Erythroblast (primary cell): ENCODE measurements at regions not wholly inside any gene's neighbourhood (a gene's known extent, or its start where the extent isn't known, plus 50 kb on each side); places are given as distances from the start of the nearest gene placed in this dataset.
"Not testable (repeated sequence)": the region's sequence is repeated elsewhere in the genome, so short reads cannot be mapped to it uniquely, and the experiment has no call there.

ENCODE experiments used
- DNase-seq, 2 experiments: peaks; one replicate each; lab custom pipeline; 2025; lab: John Stamatoyannopoulos, UW
- GATA1 ChIP-seq: IDR thresholded peaks from 2 replicates; pipeline ENCODE4 v1.6.1; 2011; ENCODE audit warnings: low read depth, mild to moderate bottlenecking, control low read depth, low read length, moderate library complexity
- POLR2A ChIP-seq: IDR thresholded peaks from 2 replicates; pipeline ENCODE4 v1.6.1; 2011; ENCODE audit warnings: mild to moderate bottlenecking, low read length

DNA sequence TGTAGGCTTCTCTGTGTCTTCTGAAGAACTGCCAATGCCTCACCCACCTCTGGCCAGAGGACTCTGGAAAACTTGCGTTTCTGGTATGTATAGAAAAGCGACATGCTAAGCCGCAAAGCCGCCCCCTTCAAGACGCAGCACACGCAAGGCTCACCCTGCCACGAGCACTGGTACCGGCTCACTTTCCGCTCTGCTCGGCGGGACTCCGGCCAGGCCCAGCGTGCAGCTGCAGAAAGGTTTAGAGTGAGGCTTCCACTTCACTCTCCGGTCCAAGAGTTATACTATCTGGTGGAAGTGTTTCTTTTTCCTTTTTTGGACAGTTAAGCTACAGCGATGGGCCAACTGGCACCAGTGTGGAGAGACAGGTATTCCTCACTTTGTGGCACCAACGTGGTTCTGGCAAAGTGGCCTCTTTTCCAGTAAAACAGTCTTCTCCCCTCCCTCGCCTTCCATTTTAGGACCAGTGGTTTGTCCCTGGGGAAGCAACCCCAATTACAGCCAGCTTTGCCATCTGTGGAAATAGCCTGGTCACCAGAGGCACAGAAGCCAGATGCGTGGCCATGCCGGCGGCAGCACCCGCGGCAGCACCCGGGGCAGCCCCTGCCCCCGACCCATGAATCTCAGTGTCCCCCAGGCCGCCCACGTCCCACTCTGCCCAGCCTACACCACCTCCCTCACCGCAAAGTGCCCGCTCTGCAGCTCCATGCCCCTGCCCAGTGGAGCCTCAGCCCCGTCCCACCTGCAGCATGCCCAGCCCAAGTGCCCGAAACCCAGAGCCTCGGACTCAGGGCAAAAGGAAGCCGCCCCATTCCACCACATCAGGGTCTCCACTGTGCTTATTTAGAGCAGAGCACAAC is 91.6 kb upstream of the CTDP1 start:
- no peak for DNase-seq
- TF ChIP-seq GATA1 (no peak), POLR2A (no peak)

DNA sequence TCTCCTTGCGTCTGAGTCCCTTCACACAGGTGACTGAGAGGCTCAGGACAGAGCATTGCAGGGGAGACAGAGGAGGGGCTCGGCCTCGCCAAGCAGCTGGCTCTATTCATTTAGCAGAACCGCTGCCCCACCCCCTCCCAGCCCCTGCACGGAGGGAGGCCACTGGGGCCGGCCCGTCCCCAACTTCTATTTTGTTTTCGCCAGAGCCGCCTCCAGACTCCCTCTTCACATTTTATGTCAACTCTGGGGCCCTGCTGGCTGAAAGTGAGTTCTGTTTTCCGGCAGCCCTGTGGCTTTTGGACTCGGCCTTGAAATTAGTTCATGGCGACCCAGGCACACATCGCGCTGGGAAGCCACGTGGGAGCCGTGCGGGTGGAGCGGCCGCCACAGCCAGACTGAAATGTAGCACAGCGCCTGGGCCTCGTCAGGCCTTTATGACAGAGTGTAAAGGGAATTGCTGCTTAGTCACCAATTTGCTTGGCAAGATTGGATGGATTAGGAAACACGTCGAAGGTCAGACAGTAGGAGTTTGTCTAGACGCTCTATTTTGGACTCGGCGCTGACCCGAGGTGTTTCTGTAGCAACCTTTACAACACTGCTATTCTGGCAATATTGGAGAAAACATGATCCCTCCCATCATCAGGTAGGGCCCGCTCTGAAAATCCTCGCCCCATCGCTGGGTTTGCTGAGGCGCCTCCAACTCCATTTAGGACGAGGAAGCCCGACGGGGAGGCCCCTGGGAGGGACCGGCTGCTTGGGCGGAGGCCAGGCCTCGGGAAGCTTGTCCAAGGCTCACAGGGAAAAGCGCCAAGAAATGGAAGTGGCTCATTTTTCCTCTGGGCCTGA is 90.7 kb upstream of the CTDP1 start:
- TF ChIP-seq GATA1 (no peak), POLR2A (no peak)
- no peak for DNase-seq

DNA sequence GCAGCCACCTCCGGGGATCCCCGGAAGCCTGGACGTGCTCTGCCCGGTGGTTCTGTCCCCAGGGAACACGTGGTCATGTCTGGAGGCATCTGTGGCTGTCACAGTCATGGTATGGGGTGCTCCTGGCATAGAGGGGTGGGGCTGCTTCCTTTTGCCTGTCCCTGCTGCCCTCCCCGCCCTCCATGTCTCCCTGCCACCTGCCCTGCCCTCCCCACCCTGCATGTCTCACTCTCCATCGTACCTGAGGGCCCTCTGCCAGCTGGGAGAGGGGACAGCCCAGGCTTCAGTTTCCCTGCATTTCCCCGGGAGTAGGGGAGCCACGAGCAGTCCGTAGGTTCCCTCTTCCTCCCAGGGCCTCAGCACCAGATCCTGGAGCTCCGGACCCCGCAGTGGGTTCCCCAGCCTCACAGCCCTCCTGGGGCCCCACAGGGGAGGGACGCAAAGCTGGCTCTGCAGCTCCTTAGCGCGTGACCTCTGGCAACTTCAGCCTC is 90.0 kb upstream of the CTDP1 start:
- TF ChIP-seq GATA1: no peak
- TF ChIP-seq POLR2A: no peak
- no peak for DNase-seq

DNA sequence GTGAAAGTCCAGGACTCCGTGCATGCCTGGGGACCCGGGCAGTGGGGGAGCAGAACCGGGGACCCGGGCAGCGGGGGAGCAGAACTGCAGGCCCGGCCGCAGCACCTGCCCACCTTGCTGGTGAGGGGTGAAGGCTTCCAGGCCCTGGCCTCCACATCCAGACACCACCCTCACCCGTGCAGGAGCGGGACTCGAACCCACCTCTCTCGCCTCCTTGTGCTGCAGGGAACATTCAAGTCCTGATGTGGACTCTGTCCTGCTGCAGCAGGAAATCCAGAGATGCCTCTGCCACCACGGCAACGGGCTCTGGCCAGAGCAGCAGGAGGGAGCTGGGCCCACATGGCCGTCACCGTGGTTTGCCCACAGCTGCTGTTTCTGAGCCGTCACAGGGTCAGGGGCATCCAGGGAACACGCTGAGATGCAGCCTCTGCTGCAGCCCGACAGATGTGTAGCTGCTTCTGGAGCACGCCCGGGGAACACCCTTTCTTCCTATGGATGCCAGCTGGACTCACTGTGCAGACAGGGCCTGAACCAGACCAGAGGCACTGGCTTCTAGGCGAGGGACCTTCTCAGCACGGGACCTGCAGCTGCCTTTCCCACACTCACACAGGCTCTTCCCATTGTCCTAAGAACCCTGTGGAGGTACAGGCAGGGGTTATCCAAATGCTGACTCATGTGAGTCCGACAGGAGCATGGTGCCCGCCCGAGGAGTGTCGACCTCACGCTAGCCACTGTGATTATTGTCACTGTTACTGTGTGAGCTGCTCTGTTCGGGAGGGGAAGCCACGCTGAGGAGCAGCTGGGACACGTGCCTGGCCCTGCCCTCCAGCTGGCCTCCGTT is 89.2 kb upstream of the CTDP1 start:
- DNase-seq: no peak

DNA sequence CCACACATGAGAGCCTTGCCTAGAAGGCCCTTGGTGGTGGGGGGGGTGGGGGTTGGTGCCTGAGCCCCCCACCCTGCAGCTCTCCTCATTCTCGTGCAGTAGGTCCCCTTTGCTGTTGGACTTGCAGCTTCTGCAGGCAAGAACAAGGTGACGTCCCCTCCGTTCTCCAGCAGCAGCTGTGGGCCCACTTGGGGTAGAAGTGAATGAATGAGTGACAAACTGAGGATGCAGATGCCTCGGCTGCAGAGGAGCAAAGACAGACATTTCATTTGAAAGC is 88.6 kb upstream of the CTDP1 start:
- no peak for TF ChIP-seq POLR2A
- no peak for TF ChIP-seq GATA1

More for the DNA sequence above, 89.2 kb upstream of the CTDP1 start:
- TF ChIP-seq GATA1 (no peak), POLR2A (no peak)

DNA sequence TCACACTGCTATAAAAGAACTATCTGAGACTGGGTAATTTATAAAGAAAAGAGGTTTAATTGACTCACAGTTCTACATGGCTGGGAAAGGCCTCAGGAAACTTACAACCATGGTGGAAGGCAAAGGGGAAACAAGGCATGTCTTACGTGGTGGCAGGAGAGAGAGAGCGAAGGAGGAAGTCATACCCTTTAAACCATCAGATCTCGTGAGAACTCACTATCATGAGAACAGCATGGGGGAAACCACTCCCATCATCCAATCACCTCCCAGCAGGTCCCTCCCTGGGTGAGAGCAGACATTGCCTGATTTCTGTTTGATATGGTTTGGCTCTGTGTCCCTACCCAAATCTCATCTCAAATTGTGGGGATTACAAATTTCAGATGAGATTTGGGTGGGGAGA is 86.9 kb upstream of the CTDP1 start:
- DNase-seq: not testable (repeated sequence)

More for the DNA sequence above, 88.6 kb upstream of the CTDP1 start:
- no peak for DNase-seq

DNA sequence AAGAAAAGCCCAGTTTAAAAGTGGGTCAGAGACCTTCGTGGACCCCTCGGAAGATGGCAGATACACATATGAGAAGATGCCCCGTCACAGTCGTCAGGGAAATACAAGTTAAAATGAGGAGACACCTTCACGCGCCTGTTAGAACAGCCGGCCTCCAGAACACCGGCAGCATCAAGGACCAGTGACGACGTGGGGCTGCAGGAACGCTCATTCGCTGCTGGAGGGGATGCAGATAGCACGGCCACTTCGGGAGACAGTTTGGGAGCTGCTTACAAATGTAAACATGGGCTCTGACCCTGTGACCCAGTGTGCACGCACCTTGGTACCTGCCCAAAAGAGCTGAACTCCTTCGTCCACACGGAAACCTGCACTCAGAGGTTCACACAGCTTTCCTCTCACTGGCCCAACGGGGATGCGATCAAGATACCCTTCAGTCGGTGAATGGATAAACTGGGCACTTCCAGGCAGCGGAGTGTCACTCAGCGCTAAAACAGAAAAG is 83.7 kb upstream of the CTDP1 start:
- no peak for DNase-seq
- TF ChIP-seq POLR2A (no peak), GATA1 (no peak)

DNA sequence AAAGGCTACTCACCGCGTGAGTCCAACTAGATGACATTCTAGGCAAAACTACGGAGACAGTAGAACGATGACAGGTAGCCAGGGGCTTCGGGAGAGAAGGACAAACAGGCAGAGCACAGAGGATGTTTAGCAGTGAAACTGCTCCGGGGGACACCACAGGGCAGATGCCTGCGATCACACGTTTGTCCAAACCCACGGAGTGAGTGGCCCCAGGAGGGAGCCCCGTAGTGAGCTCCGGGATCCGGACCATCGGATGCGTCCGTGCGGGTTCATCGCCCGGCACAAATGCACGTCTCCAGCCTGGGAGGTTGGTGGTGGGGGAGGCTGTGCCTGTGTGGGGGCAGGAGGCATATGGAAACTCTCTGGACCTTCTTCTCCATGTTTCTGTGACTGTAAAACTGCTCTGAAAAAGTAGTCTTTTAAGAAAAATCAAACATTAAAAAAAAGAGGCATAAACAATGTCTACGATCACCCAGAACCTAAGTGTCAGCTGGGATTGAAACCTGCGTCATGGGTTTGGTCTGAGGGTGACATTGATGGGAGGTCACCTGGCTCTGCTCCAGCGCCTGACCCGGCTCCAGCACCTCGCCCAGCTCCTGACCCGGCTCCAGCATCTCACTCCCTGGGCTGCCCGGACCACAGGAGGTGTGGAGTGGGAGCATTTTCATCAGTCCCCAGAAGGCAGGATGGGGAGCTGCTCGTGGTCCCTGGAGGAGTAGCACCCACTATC is 83.0 kb upstream of the CTDP1 start:
- no peak for DNase-seq
- TF ChIP-seq GATA1 (no peak), POLR2A (no peak)

DNA sequence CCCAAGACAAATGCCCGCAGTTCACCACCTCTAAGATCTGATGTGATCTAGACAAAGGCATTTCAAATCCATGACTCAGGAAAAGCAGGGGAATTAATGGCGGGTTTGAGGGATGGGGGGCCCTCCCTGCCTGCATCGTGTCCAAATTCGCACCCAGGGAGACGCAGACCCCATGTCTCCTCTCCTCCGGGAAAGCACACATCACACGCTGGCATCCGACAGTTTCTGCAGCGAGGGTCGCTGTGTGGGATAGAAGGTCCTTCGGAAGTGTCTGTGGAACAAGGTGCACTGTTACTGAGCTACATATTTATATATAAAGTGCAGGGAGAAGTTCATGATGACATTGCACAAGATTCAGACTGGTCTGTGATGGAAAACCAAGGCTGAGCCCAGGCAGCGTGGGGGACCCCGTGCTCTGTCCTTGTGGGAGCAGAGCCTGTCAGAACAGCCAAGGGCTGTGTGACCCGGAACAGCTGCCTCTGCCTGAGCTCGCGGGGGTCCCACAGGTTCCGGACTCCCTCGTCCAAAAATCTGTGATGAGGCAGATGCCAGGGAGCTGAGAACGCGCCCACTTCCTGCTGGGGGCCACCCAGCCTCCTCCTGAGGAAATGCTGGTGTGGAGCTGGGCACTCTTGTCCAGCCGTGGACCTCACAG is 82.3 kb upstream of the CTDP1 start:
- no peak for DNase-seq
- TF ChIP-seq POLR2A (no peak), GATA1 (no peak)

DNA sequence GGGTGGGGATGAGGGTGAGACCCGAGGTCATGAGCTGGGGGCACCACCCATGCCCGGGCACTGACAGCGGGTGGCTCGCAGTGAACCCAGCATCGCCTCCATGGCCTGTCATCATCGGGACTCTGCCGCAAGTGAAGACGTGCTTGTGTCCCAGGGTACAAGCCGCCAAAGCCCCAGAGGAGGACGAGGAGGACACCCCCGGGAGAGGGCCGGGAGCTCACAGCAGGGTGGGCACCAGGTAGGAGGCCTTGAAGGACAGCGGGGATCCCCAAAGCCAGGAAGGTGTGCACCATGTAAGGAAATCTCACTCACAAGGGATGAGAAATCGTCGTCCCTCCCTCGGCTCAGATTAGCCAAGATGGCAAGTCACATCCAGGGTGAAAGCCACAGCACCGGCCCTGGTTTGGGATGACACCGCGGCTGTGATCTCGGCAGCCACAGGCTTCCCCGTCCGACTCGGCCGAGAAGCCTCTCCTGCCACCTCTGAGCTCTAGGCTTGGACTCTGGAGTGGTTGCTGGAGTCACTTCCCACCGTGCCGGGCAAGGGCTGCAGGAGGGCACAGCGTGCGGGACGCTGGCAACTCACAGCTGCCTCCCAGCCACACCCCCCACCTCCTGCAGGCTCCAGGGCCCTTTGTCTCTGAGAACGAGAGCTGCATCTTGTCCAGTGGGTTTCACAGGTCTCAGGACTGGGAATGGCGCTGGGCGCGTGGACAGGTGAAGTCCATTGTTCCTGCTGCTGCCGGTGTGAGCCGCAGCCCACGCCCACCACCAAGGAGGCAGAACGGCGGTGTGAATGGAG is 81.6 kb upstream of the CTDP1 start:
- no peak for DNase-seq
- TF ChIP-seq GATA1: no peak
- TF ChIP-seq POLR2A: no peak

DNA sequence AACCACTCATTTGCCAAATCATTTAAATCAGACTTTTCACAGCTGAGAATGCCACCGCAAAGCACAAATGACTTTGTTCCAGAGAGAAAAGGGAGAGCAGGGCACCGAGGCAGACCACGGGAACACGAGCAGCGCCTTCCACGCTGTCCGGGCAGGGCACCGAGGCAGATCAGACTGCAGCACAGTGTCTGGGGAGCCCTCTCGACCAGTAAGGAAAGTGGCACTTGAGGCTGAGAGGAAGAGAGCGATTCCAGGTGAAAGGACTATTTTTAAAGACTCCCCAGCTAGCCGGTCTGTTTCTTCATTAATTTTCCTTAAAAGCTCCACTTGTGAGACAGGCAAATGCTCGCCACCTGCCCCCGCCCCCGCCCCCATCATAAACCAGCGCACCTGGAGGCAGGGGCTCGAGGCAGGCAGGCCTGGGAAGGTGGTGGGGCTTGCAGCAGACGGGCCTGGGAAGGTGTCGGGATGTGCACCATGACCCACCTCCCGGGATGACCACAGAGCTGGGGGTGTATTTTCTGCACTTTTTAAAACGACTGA is 80.9 kb upstream of the CTDP1 start:
- DNase-seq: no peak
- TF ChIP-seq POLR2A: no peak
- TF ChIP-seq GATA1: no peak
